PC-9 (cell line): ENCODE measurements at regions not wholly inside any gene's neighbourhood (a gene's known extent, or its start where the extent isn't known, plus 50 kb on each side); places are given as distances from the start of the nearest gene placed in this dataset.

Source experiments
- BruUV-seq: library from RNA; stranded (reverse); fragments of 400-500 nt; replicated peaks from 2 replicates; lab custom pipeline; 2021; lab: Mats Ljungman, UMichigan
- CTCF ChIA-PET: fragments of 300-600 bp; sonication (Branson Sonifier 250); formaldehyde crosslinking; loops from one replicate; lab custom pipeline; 2022; ENCODE audit warnings: antibody characterized with exemption; lab: Charles Lee
- POLR2A ChIA-PET: fragments of 300-600 bp; sonication (Branson Sonifier 250); formaldehyde crosslinking; loops from one replicate; lab custom pipeline; 2022; ENCODE audit warnings: antibody characterized with exemption; ENCODE audit not compliant: unreplicated experiment; lab: Charles Lee
- DNase-seq, 2 experiments: peaks; one replicate each; pipeline versions ENCODE4 v3.0.0 to v3.0.0-alpha.2; 2015 to 2022; ENCODE audit warnings: mixed read lengths in 1 of 2
- H2AFZ ChIP-seq: fragments of 200-600 bp; sonication (generic); 2 replicates; pipeline ENCODE4 v1.8.1; 2017; ENCODE audit warnings: antibody characterized with exemption
- H3F3A ChIP-seq: fragments of 200-600 bp; sonication (generic); 2 replicates; pipeline ENCODE4 v1.8.1; 2017; ENCODE audit warnings: antibody characterized with exemption, mild to moderate bottlenecking, low read depth; ENCODE audit not compliant: insufficient read depth
- H3K27ac ChIP-seq: fragments of 200-600 bp; sonication (generic); 2 replicates; pipeline ENCODE4 v1.6.1; 2016; ENCODE audit warnings: mixed run types
- H3K27me3 ChIP-seq: fragments of 200-600 bp; sonication (generic); 2 replicates; pipeline ENCODE4 v1.6.1; 2016; ENCODE audit warnings: low read depth, mixed run types; ENCODE audit not compliant: insufficient read depth
- H3K36me3 ChIP-seq: fragments of 200-600 bp; sonication (generic); 2 replicates; pipeline ENCODE4 v1.6.1; 2016; ENCODE audit warnings: low read depth, mixed run types
- H3K4me1 ChIP-seq: fragments of 200-600 bp; sonication (generic); replicated peaks from 2 replicates; pipeline ENCODE4 v1.6.1; 2016; ENCODE audit warnings: mixed run types; ENCODE audit not compliant: insufficient read depth
- H3K4me2 ChIP-seq: fragments of 200-600 bp; sonication (generic); 2 replicates; pipeline ENCODE4 v1.6.1; 2017; ENCODE audit warnings: mixed run types
- H3K4me3 ChIP-seq: fragments of 200-600 bp; sonication (generic); 2 replicates; pipeline ENCODE4 v1.6.1; 2016; ENCODE audit warnings: mixed run types
- H3K79me2 ChIP-seq: fragments of 200-600 bp; sonication (generic); 2 replicates; pipeline ENCODE4 v1.6.1; 2017; ENCODE audit warnings: low read depth, mixed run types
- H3K9me2 ChIP-seq: fragments of 200-600 bp; sonication (generic); 2 replicates; pipeline ENCODE4 v1.8.1; 2017; ENCODE audit warnings: mild to moderate bottlenecking; ENCODE audit not compliant: insufficient read depth
- H3K9me3 ChIP-seq: fragments of 200-600 bp; sonication (generic); 2 replicates; pipeline ENCODE4 v1.8.1; 2016; ENCODE audit warnings: low read depth; ENCODE audit not compliant: insufficient read depth
- H4K20me1 ChIP-seq: fragments of 200-600 bp; sonication (generic); 2 replicates; pipeline ENCODE4 v1.8.1; 2017; ENCODE audit not compliant: insufficient read depth
- EZH2 ChIP-seq: fragments of 200-600 bp; sonication (generic); IDR thresholded peaks from 2 replicates; pipeline ENCODE4 v1.8.0; 2017; ENCODE audit warnings: antibody characterized with exemption, low read depth
- intact Hi-C: fragments of 100-400 bp; cut with micrococcal nuclease; formaldehyde crosslinking; loops from one replicate; pipeline ENCODE4 v1.10.0; 2022; ENCODE audit not compliant: unreplicated experiment
- TF ChIP-seq, protein P1 (sequence below): fragments of 200-600 bp; sonication (generic); conservative IDR thresholded peaks from 2 replicates; pipeline ENCODE4 v1.6.1; 2017; ENCODE audit warnings: mixed run types, antibody characterized with exemption, mild to moderate bottlenecking, moderate library complexity

- Histone ChIP-seq H3K4me3 (no peak overlapping the region), H3K36me3 (no peaks in the 10 kb centered on the region), H3F3A (no peaks in the 10 kb centered on the region), H3K27ac (no peak overlapping the region), H3K79me2 (no peaks in the 10 kb centered on the region), H3K4me2 (no peak overlapping the region), H3K27me3 (no peaks in the 10 kb centered on the region), H3K4me1 (no peaks in the 10 kb centered on the region), H4K20me1 (no peaks in the 10 kb centered on the region), H3K9me2 (no peaks in the 10 kb centered on the region), H3K9me3 (no peaks in the 10 kb centered on the region), H2AFZ (no peak overlapping the region)
- POLR2A ChIA-PET = no interaction called here
- intact Hi-C loops = loop anchor here (5.0 kb wide), 1 partner anchor 79 kb away; the partner anchor contains the start of gene GAREM1
- BruUV-seq = no TSS peak
- TF ChIP-seq EZH2 = no peak
- TF ChIP-seq, protein P1, sequence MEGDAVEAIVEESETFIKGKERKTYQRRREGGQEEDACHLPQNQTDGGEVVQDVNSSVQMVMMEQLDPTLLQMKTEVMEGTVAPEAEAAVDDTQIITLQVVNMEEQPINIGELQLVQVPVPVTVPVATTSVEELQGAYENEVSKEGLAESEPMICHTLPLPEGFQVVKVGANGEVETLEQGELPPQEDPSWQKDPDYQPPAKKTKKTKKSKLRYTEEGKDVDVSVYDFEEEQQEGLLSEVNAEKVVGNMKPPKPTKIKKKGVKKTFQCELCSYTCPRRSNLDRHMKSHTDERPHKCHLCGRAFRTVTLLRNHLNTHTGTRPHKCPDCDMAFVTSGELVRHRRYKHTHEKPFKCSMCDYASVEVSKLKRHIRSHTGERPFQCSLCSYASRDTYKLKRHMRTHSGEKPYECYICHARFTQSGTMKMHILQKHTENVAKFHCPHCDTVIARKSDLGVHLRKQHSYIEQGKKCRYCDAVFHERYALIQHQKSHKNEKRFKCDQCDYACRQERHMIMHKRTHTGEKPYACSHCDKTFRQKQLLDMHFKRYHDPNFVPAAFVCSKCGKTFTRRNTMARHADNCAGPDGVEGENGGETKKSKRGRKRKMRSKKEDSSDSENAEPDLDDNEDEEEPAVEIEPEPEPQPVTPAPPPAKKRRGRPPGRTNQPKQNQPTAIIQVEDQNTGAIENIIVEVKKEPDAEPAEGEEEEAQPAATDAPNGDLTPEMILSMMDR = no peak
- no peak for DNase-seq
- CTCF ChIA-PET = interaction anchor here (0.6 kb wide), 1 partner anchor 279 kb away, joined by 3 read pairs; no protein-coding TSS in a partner anchor
Measured at GRCh38 chr18:32550963-32551362, 80.3 kb upstream of the GAREM1 start.

DNA sequence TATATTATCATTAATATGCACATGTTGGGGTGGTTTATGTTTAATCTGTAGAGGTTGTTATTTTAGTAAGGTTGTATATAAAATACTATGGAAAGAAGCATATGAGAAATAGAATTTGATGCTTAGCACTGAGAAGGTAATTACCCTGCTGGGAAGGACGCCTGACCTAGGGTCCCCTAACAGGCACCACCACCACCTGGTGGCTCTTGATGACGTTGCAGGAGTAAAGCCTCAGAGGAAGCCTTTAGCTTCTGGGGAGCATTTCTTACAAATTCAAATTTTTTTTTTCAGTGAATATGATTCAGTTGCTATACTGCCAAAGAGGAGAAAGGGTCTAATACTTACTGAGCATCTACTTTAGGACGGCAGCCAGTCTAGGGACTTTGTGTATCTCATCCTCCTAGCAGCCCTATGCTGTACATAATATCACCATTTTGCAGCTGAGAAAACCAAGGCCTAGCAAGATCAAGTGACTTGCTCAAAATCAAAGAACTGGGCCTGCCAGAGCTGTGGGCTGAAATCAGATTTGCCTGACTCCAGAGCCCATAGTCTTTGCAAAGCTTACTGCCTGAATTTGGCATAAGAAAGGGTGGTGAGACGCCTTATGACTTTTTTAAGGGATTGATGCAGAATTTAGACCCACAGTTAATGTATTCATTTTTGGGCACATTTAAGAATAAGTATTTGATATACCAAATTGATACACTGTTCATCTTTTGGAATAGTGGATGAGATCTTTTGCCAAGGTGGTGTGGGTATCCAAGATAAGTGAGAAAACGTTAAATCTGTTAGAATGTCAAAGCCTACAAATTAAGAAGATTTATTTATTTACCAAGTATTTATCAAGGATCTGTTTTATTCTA is 78.8 kb upstream of the GAREM1 start:
- no peaks in the 10 kb centered on the region for H3K9me2 ChIP-seq
- ChIA-PET POLR2A (interaction anchor here (0.8 kb wide), 1 partner anchor 801 kb away, joined by 10 read pairs; no protein-coding TSS in a partner anchor), CTCF (interaction anchor here (0.6 to 1.0 kb wide), 3 partner anchors 12 to 278 kb away, joined by 3 to 4 read pairs (median 4); no protein-coding TSS in a partner anchor)
- no peak overlapping the region for H3K4me3 ChIP-seq
- H4K20me1 ChIP-seq = no peaks in the 10 kb centered on the region
- no peak overlapping the region for H2AFZ ChIP-seq
- no peaks in the 10 kb centered on the region for H3K27me3 ChIP-seq
- H3K36me3 ChIP-seq = no peaks in the 10 kb centered on the region
- no peaks in the 10 kb centered on the region for H3F3A ChIP-seq
- TF ChIP-seq, protein P1 = peak; percentile 76
- no peak for TF ChIP-seq EZH2
- no peak overlapping the region for H3K27ac ChIP-seq
- no peaks in the 10 kb centered on the region for H3K79me2 ChIP-seq
- BruUV-seq = no TSS peak
- DNase-seq = peak; percentile 27 to 41
- intact Hi-C loops = loop anchor here (1.0 to 5.0 kb wide), 3 partner anchors 77 to 391 kb away; partner anchors contain the start of gene GAREM1
- H3K4me1 ChIP-seq = no peaks in the 10 kb centered on the region
- H3K9me3 ChIP-seq = no peaks in the 10 kb centered on the region
- H3K4me2 ChIP-seq = no peak overlapping the region

DNA sequence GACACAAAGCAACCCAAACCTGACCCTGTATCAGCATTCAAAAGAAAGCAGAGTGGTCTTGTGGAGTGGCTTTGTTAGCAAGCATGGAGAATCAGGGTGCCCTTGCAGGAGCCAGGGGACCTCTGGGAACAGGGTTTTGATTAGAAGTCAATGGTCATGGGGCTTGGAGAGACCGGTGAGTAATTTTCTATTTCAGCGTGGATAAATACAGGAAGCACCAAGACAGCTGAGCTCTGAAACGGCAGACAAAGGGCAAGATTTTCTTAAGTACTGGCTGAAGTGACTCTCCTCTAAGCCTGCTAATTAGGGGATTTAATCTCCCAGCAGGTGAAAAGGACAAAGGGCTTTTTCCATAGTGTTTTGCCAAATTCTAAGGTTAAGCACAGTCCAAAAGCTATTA is 78.0 kb upstream of the GAREM1 start:
- no peaks in the 10 kb centered on the region for H4K20me1 ChIP-seq
- no peaks in the 10 kb centered on the region for H3K36me3 ChIP-seq
- H3K27me3 ChIP-seq = no peaks in the 10 kb centered on the region
- intact Hi-C loops = loop anchor here (1.0 kb wide), 2 partner anchors 277 to 390 kb away; no protein-coding TSS in a partner anchor
- no TSS peak for BruUV-seq
- no peaks in the 10 kb centered on the region for H3K4me1 ChIP-seq
- ChIA-PET CTCF (interaction anchor here (1.0 kb wide), 1 partner anchor 277 kb away, joined by 3 read pairs; no protein-coding TSS in a partner anchor), POLR2A (no interaction called here)
- H3K4me2 ChIP-seq = no peak overlapping the region
- no peak overlapping the region for H3K4me3 ChIP-seq
- no peaks in the 10 kb centered on the region for H3K79me2 ChIP-seq
- H3F3A ChIP-seq = no peaks in the 10 kb centered on the region
- TF ChIP-seq, protein P1 = no peak
- TF ChIP-seq EZH2 = no peak
- no peak for DNase-seq
- H3K9me3 ChIP-seq = no peaks in the 10 kb centered on the region
- no peaks in the 10 kb centered on the region for H3K9me2 ChIP-seq
- H3K27ac ChIP-seq = no peak overlapping the region
- H2AFZ ChIP-seq = no peak overlapping the region
